Nephron (organoid): ENCODE measurements at regions not wholly inside any gene's neighbourhood (a gene's known extent, or its start where the extent isn't known, plus 50 kb on each side); places are given as distances from the start of the nearest gene placed in this dataset.

Experiments
- H3K27ac Mint-ChIP-seq, 3 experiments: 2 replicates each; pipeline ENCODE4 v1.8.0; 2020; ENCODE audit warnings: mixed read lengths in 3 of 3, mild to moderate bottlenecking in 2 of 3, moderate library complexity in 1 of 3
- H3K27me3 Mint-ChIP-seq: 2 replicates; pipeline ENCODE4 v1.8.0; 2021; ENCODE audit warnings: low read depth, mild to moderate bottlenecking, moderate library complexity, mixed read lengths
- H3K36me3 Mint-ChIP-seq: 2 replicates; pipeline ENCODE4 v1.8.0; 2020; ENCODE audit warnings: low read depth, mixed read lengths
- H3K4me1 Mint-ChIP-seq: 2 replicates; pipeline ENCODE4 v1.8.0; 2020; ENCODE audit warnings: mixed read lengths
- H3K4me3 Mint-ChIP-seq, 3 experiments: 2 replicates each; pipeline ENCODE4 v1.8.0; 2020; ENCODE audit warnings: mild to moderate bottlenecking in 3 of 3, mixed read lengths in 3 of 3, moderate library complexity in 2 of 3
- H3K9me3 Mint-ChIP-seq: 2 replicates; pipeline ENCODE4 v1.8.0; 2020; ENCODE audit warnings: mixed read lengths
- CTCF ChIP-seq, 3 experiments: fragments of 200-600 bp; sonication (generic); IDR thresholded peaks; one replicate each; pipeline ENCODE4 v1.5.0; 2021; ENCODE audit warnings: antibody characterized with exemption in 3 of 3; ENCODE audit not compliant: unreplicated experiment in 3 of 3

- H3K4me1 Mint-ChIP-seq: peaks cover 37% of the 10 kb centered on the region
- no peak for TF ChIP-seq CTCF (IDR thresholded peaks at IDR 0.05; ENCODE audit: unreplicated experiment in 3 of 3)
- H3K36me3 Mint-ChIP-seq: no peaks in the 10 kb centered on the region
- no peaks in the 10 kb centered on the region for H3K9me3 Mint-ChIP-seq
- no peaks in the 10 kb centered on the region for H3K27me3 Mint-ChIP-seq
- H3K27ac Mint-ChIP-seq: no peak overlapping the region
- no peak overlapping the region for H3K4me3 Mint-ChIP-seq
Observed at GRCh38 chr20:8079976-8080375, 52.1 kb upstream of the PLCB1 start.

- H3K36me3 Mint-ChIP-seq: no peaks in the 10 kb centered on the region
- TF ChIP-seq CTCF (IDR thresholded peaks at IDR 0.05; ENCODE audit: unreplicated experiment in 3 of 3): peak in 1 of 3 experiments; percentile 34
- no peaks in the 10 kb centered on the region for H3K27me3 Mint-ChIP-seq
- peak overlapping the region; percentile 2 to 49 (median 3) for H3K27ac Mint-ChIP-seq
- no peak overlapping the region for H3K4me3 Mint-ChIP-seq
- H3K9me3 Mint-ChIP-seq: no peaks in the 10 kb centered on the region
- peaks cover 31% of the 10 kb centered on the region for H3K4me1 Mint-ChIP-seq
Observed at GRCh38 chr20:8082025-8082424, 50.0 kb upstream of the PLCB1 start.
